ENCODE measurements at regions not wholly inside any gene's neighbourhood (a gene's known extent, or its start where the extent isn't known, plus 50 kb on each side); places are given as distances from the start of the nearest gene placed in this dataset.

DNA sequence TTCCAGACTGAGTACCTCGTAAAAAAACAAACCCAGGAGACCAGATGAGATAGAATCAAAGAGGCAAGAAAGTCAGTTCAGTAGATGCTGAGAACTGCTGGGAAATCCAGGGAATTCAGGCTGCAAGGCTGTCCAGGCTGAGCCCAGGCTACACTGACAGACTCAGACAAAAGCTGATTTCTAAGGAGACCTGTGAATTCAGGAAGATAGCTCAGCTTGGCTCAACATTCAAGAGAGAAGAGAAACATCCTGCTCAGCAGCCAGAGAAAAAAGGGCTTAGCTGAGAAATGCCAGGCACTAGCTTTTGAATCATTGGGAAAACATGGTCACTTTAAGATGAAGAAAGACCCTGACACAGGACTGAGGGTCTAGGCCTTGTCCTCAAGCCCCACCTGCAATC is 118.2 kb upstream of the SLC44A1 start:
- no peaks in the 10 kb centered on the region for H4K20me1 ChIP-seq (replicated peaks; ENCODE audit: control insufficient read depth, insufficient read depth, low read length)
- no peaks in the 10 kb centered on the region for H3K36me3 ChIP-seq (ENCODE audit: control insufficient read depth, insufficient read depth, low read length)
- H3K9me1 ChIP-seq (ENCODE audit: control insufficient read depth, insufficient read depth, low read length) = no peaks in the 10 kb centered on the region
- ATAC-seq = no peak
- CTCF ChIA-PET (ENCODE audit: low intra/inter-chr PET ratio) = no interaction called here
- no peak for FAIRE-seq
- TF ChIP-seq ZNF124 (CRISPR knock-in tag; IDR thresholded peaks at IDR 0.05) = no peak
- no peak for TF ChIP-seq RUNX1 (IDR thresholded peaks at IDR 0.05; ENCODE audit: low read depth)
- no peak for TF ChIP-seq ZFPM2 (CRISPR knock-in tag; IDR thresholded peaks at IDR 0.05)
- TF ChIP-seq ZBTB17 (CRISPR knock-in tag; IDR thresholded peaks at IDR 0.05) = no peak
- TF ChIP-seq, protein P1, sequence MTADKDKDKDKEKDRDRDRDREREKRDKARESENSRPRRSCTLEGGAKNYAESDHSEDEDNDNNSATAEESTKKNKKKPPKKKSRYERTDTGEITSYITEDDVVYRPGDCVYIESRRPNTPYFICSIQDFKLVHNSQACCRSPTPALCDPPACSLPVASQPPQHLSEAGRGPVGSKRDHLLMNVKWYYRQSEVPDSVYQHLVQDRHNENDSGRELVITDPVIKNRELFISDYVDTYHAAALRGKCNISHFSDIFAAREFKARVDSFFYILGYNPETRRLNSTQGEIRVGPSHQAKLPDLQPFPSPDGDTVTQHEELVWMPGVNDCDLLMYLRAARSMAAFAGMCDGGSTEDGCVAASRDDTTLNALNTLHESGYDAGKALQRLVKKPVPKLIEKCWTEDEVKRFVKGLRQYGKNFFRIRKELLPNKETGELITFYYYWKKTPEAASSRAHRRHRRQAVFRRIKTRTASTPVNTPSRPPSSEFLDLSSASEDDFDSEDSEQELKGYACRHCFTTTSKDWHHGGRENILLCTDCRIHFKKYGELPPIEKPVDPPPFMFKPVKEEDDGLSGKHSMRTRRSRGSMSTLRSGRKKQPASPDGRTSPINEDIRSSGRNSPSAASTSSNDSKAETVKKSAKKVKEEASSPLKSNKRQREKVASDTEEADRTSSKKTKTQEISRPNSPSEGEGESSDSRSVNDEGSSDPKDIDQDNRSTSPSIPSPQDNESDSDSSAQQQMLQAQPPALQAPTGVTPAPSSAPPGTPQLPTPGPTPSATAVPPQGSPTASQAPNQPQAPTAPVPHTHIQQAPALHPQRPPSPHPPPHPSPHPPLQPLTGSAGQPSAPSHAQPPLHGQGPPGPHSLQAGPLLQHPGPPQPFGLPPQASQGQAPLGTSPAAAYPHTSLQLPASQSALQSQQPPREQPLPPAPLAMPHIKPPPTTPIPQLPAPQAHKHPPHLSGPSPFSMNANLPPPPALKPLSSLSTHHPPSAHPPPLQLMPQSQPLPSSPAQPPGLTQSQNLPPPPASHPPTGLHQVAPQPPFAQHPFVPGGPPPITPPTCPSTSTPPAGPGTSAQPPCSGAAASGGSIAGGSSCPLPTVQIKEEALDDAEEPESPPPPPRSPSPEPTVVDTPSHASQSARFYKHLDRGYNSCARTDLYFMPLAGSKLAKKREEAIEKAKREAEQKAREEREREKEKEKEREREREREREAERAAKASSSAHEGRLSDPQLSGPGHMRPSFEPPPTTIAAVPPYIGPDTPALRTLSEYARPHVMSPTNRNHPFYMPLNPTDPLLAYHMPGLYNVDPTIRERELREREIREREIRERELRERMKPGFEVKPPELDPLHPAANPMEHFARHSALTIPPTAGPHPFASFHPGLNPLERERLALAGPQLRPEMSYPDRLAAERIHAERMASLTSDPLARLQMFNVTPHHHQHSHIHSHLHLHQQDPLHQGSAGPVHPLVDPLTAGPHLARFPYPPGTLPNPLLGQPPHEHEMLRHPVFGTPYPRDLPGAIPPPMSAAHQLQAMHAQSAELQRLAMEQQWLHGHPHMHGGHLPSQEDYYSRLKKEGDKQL (CRISPR knock-in tag; IDR thresholded peaks at IDR 0.05; ENCODE audit: borderline replicate concordance) = no peak
- no peak for TF ChIP-seq ZNF77 (CRISPR knock-in tag; IDR thresholded peaks at IDR 0.05)
- intact Hi-C loops (cut with micrococcal nuclease) = no loop called here
- BruUV-seq (replicated peaks) = no TSS peak
- H3K4me1 ChIP-seq (replicated peaks in 1 of 2; ENCODE audit: control insufficient read depth in 2 of 2, insufficient read depth in 2 of 2, low read length in 2 of 2) = no peaks in the 10 kb centered on the region; a peak in 1 of 5 replicates
- no peak overlapping the region for H3K4me2 ChIP-seq (ENCODE audit: insufficient read depth, low read length)
- no peak overlapping the region for H3K27ac ChIP-seq (ENCODE audit: extremely low read depth, low read depth, low read length)
- 0% methylated on average over 1 of the region's 1 CpG for WGBS (ENCODE audit: insufficient coverage, low coverage, missing lambda C conversion rate)
- in situ Hi-C loops (cut with MboI) = no loop called here
- H3K27me3 ChIP-seq (ENCODE audit: control insufficient read depth in 2 of 2, insufficient read depth in 2 of 2, low read length in 2 of 2) = peaks cover 5 to 7% of the 10 kb centered on the region in 2 experiments; a peak in 2 of 5 replicates
- no peak overlapping the region for H2AFZ ChIP-seq (ENCODE audit: low read depth, low read length)
- no peaks in the 10 kb centered on the region for H3K79me2 ChIP-seq (ENCODE audit: control insufficient read depth, insufficient read depth, low read length)
- no peaks in the 10 kb centered on the region for H3K9me3 ChIP-seq (replicated peaks; ENCODE audit: control insufficient read depth, insufficient read depth, low read depth, low read length)
- no peak for DNase-seq (ENCODE audit: extremely low read depth in 1 of 4, low spot score in 3 of 4)
- H3K9ac ChIP-seq (ENCODE audit: insufficient read depth in 1 of 2, low read depth in 2 of 2, low read length in 2 of 2) = no peak overlapping the region
- POLR2A ChIA-PET = no interaction called here
- no peak overlapping the region for H3K4me3 ChIP-seq

Measured in K562 (cell line).